Activated CD8-positive, alpha-beta memory T cell treated with anti-CD3 and anti-CD28 coated beads, Interleukin-2, amount 50 U/mL, for 24 hours (primary cell): ENCODE measurements at regions not wholly inside any gene's neighbourhood (a gene's known extent, or its start where the extent isn't known, plus 50 kb on each side); places are given as distances from the start of the nearest gene placed in this dataset.

Experiments used
- DNase-seq: peaks from one replicate; pipeline ENCODE4 v3.0.0-alpha.2; 2020; ENCODE audit errors: extremely low read depth

GRCh38 chr18:37769826-37770225 lies 204.2 kb upstream of the CELF4 start:
- DNase-seq = no peak

GRCh38 chr18:37764541-37765288 lies 199.1 kb upstream of the CELF4 start:
- no peak for DNase-seq

GRCh38 chr18:37762076-37762621 lies 196.6 kb upstream of the CELF4 start:
- no peak for DNase-seq

- no peak for DNase-seq
These were observed 188.5 kb upstream of the CELF4 start for GRCh38 chr18:37754141-37754540.

GRCh38 chr18:37742436-37742835 lies 176.8 kb upstream of the CELF4 start:
- DNase-seq = no peak

GRCh38 chr18:37741032-37741623 lies 175.5 kb upstream of the CELF4 start:
- no peak for DNase-seq

GRCh38 chr18:37734406-37734805 lies 168.8 kb upstream of the CELF4 start:
- DNase-seq = no peak

- no peak for DNase-seq
These were observed 164.1 kb upstream of the CELF4 start for GRCh38 chr18:37729716-37730115.

GRCh38 chr18:37724206-37724605 lies 158.6 kb upstream of the CELF4 start:
- DNase-seq = no peak

GRCh38 chr18:37721544-37722522 lies 156.2 kb upstream of the CELF4 start:
- DNase-seq = no peak

GRCh38 chr18:37720663-37721062 lies 155.1 kb upstream of the CELF4 start:
- no peak for DNase-seq

GRCh38 chr18:37717656-37718055 lies 152.1 kb upstream of the CELF4 start:
- no peak for DNase-seq

GRCh38 chr18:37717098-37717497 lies 151.5 kb upstream of the CELF4 start:
- DNase-seq = no peak

GRCh38 chr18:37716106-37716735 lies 150.6 kb upstream of the CELF4 start:
- no peak for DNase-seq

- no peak for DNase-seq
These were observed 149.1 kb upstream of the CELF4 start for GRCh38 chr18:37714691-37715090.

GRCh38 chr18:37712776-37713175 lies 147.2 kb upstream of the CELF4 start:
- no peak for DNase-seq

- no peak for DNase-seq
These were observed 146.3 kb upstream of the CELF4 start for GRCh38 chr18:37711766-37712505.

- no peak for DNase-seq
These were observed 145.1 kb upstream of the CELF4 start for GRCh38 chr18:37710726-37711125.

GRCh38 chr18:37709740-37710139 lies 144.1 kb upstream of the CELF4 start:
- DNase-seq = no peak

GRCh38 chr18:37705016-37705415 lies 139.4 kb upstream of the CELF4 start:
- no peak for DNase-seq

- DNase-seq = no peak
These were observed 137.2 kb upstream of the CELF4 start for GRCh38 chr18:37702841-37703240.
